ENCODE measurements at regions not wholly inside any gene's neighbourhood (a gene's known extent, or its start where the extent isn't known, plus 50 kb on each side); places are given as distances from the start of the nearest gene placed in this dataset.

- intact Hi-C loops (cut with micrococcal nuclease), result no loop called here
- Histone ChIP-seq H3K4me1 (peaks cover 7% of the 10 kb centered on the region), H3K36me3 (no peaks in the 10 kb centered on the region), H3K27ac (replicated peaks) (no peak overlapping the region), H3K9me3 (replicated peaks) (no peaks in the 10 kb centered on the region), H3K27me3 (ENCODE audit: low read depth) (no peaks in the 10 kb centered on the region), H3K4me3 (no peak overlapping the region)
- TF ChIP-seq CTCF (IDR thresholded peaks at IDR 0.05; ENCODE audit: borderline replicate concordance), result no peak
- no peak for DNase-seq
These were observed 116.2 kb downstream of the PFDN4 start for GRCh38 chr20:54324041-54324440.

GRCh38 chr20:54324652-54325285 is 116.9 kb downstream of the PFDN4 start:
- DNase-seq, result no peak
- H3K4me3 ChIP-seq, result no peak overlapping the region
- H3K27ac ChIP-seq (replicated peaks), result no peak overlapping the region
- H3K9me3 ChIP-seq (replicated peaks), result no peaks in the 10 kb centered on the region
- TF ChIP-seq CTCF (IDR thresholded peaks at IDR 0.05; ENCODE audit: borderline replicate concordance), result no peak
- no peaks in the 10 kb centered on the region for H3K27me3 ChIP-seq (ENCODE audit: low read depth)
- no peaks in the 10 kb centered on the region for H3K36me3 ChIP-seq
- H3K4me1 ChIP-seq, result peaks cover 7% of the 10 kb centered on the region
- intact Hi-C loops (cut with micrococcal nuclease), result no loop called here

- no peak for TF ChIP-seq CTCF (IDR thresholded peaks at IDR 0.05; ENCODE audit: borderline replicate concordance)
- no peak for DNase-seq
- Histone ChIP-seq H3K9me3 (replicated peaks) (peaks cover 28% of the 10 kb centered on the region), H3K27me3 (ENCODE audit: low read depth) (no peaks in the 10 kb centered on the region), H3K4me3 (no peak overlapping the region), H3K27ac (replicated peaks) (no peak overlapping the region), H3K36me3 (no peaks in the 10 kb centered on the region), H3K4me1 (no peaks in the 10 kb centered on the region)
- intact Hi-C loops (cut with micrococcal nuclease), result no loop called here
These were observed 127.4 kb downstream of the PFDN4 start for GRCh38 chr20:54335299-54335698.

- H3K27me3 ChIP-seq (ENCODE audit: low read depth), result no peaks in the 10 kb centered on the region
- intact Hi-C loops (cut with micrococcal nuclease), result no loop called here
- H3K36me3 ChIP-seq, result no peaks in the 10 kb centered on the region
- H3K4me3 ChIP-seq, result no peak overlapping the region
- no peak for DNase-seq
- peaks cover 28% of the 10 kb centered on the region for H3K9me3 ChIP-seq (replicated peaks)
- H3K4me1 ChIP-seq, result peaks cover 6% of the 10 kb centered on the region
- no peak overlapping the region for H3K27ac ChIP-seq (replicated peaks)
- TF ChIP-seq CTCF (IDR thresholded peaks at IDR 0.05; ENCODE audit: borderline replicate concordance), result no peak
These were observed 129.3 kb downstream of the PFDN4 start for GRCh38 chr20:54337144-54337543.

- intact Hi-C loops (cut with micrococcal nuclease), result no loop called here
- H3K27me3 ChIP-seq (ENCODE audit: low read depth), result no peaks in the 10 kb centered on the region
- no peak for DNase-seq
These were observed 131.2 kb downstream of the PFDN4 start for GRCh38 chr20:54339093-54339492.

More at GRCh38 chr20:54339093-54339492, 131.2 kb downstream of the PFDN4 start:
- Histone ChIP-seq H3K27ac (replicated peaks) (no peak overlapping the region), H3K4me3 (no peak overlapping the region), H3K4me1 (peaks cover 6% of the 10 kb centered on the region), H3K9me3 (replicated peaks) (peaks cover 28% of the 10 kb centered on the region), H3K36me3 (no peaks in the 10 kb centered on the region)
- TF ChIP-seq CTCF (IDR thresholded peaks at IDR 0.05; ENCODE audit: borderline replicate concordance), result no peak

Measured in left ventricle myocardium inferior (tissue), 1 donor.